ENCODE measurements at regions not wholly inside any gene's neighbourhood (a gene's known extent, or its start where the extent isn't known, plus 50 kb on each side); places are given as distances from the start of the nearest gene placed in this dataset.

DNA sequence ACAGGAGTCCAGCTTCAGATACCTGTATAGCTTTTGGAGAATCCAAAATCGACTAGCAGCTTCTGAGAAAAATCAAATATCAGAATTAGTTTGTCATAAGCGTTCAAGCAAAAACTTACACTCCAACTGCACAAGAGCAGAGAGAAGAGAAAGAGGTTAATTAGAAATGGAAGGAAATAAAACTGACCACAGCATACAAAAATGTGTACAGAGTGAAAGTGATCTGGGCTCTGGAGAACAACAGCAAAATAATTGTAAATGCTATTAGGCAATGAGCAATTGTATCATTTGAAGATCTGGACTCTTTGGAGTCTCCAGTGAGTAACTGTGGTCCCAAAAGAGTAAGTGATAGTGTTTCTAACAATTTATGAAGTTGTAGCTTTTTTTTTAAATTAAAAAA, 867.3 kb downstream of the TRIB2 start:
- FAIRE-seq (no peak), ATAC-seq (no peak), DNase-seq (ENCODE audit: extremely low read depth in 1 of 4, low spot score in 3 of 4) (no peak)
- Histone ChIP-seq H3K4me2 (ENCODE audit: insufficient read depth, low read length) (no peak overlapping the region), H3K9me1 (ENCODE audit: control insufficient read depth, insufficient read depth, low read length) (no peaks in the 10 kb centered on the region), H4K20me1 (replicated peaks; ENCODE audit: control insufficient read depth, insufficient read depth, low read length) (no peaks in the 10 kb centered on the region), H3K27me3 (ENCODE audit: control insufficient read depth in 2 of 2, insufficient read depth in 2 of 2, low read length in 2 of 2) (no peaks in the 10 kb centered on the region), H3K27ac (ENCODE audit: extremely low read depth, low read depth, low read length) (no peak overlapping the region), H2AFZ (ENCODE audit: low read depth, low read length) (no peak overlapping the region), H3K79me2 (ENCODE audit: control insufficient read depth, insufficient read depth, low read length) (no peaks in the 10 kb centered on the region), H3K9ac (ENCODE audit: insufficient read depth in 1 of 2, low read depth in 2 of 2, low read length in 2 of 2) (no peak overlapping the region), H3K9me3 (replicated peaks; ENCODE audit: control insufficient read depth, insufficient read depth, low read depth, low read length) (no peaks in the 10 kb centered on the region; the same call in 1 of the 2 replicates), H3K4me1 (replicated peaks in 1 of 2; ENCODE audit: control insufficient read depth in 2 of 2, insufficient read depth in 2 of 2, low read length in 2 of 2) (no peaks in the 10 kb centered on the region), H3K36me3 (ENCODE audit: control insufficient read depth, insufficient read depth, low read length) (no peaks in the 10 kb centered on the region), H3K4me3 (no peak overlapping the region)
- POLR2A ChIA-PET, result no interaction called here
- intact Hi-C loops (cut with micrococcal nuclease) (no loop called here), in situ Hi-C loops (cut with MboI) (no loop called here)
- 0% methylated on average over 2 of the region's 2 CpGs for WGBS (ENCODE audit: insufficient coverage, low coverage, missing lambda C conversion rate)
- BruUV-seq (replicated peaks), result no TSS peak
- CTCF ChIA-PET (ENCODE audit: low intra/inter-chr PET ratio), result no interaction called here
- TF ChIP-seq BCOR (IDR thresholded peaks at IDR 0.05) (no peak), NR2C2 (CRISPR knock-in tag; IDR thresholded peaks at IDR 0.05) (no peak), NR2C2 (tag; IDR thresholded peaks at IDR 0.05) (no peak), MAFK (IDR thresholded peaks at IDR 0.05; ENCODE audit: low read length) (no peak), MYNN (IDR thresholded peaks at IDR 0.05) (no peak), MYNN (CRISPR knock-in tag; IDR thresholded peaks at IDR 0.05) (no peak), FOXK1 (CRISPR knock-in tag; IDR thresholded peaks at IDR 0.05; ENCODE audit: borderline replicate concordance) (no peak), ZNF445 (CRISPR knock-in tag; IDR thresholded peaks at IDR 0.05; ENCODE audit: low read depth) (no peak), EP400 (IDR thresholded peaks at IDR 0.05) (no peak)
- TF ChIP-seq, protein P1, sequence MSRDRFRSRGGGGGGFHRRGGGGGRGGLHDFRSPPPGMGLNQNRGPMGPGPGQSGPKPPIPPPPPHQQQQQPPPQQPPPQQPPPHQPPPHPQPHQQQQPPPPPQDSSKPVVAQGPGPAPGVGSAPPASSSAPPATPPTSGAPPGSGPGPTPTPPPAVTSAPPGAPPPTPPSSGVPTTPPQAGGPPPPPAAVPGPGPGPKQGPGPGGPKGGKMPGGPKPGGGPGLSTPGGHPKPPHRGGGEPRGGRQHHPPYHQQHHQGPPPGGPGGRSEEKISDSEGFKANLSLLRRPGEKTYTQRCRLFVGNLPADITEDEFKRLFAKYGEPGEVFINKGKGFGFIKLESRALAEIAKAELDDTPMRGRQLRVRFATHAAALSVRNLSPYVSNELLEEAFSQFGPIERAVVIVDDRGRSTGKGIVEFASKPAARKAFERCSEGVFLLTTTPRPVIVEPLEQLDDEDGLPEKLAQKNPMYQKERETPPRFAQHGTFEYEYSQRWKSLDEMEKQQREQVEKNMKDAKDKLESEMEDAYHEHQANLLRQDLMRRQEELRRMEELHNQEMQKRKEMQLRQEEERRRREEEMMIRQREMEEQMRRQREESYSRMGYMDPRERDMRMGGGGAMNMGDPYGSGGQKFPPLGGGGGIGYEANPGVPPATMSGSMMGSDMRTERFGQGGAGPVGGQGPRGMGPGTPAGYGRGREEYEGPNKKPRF (IDR thresholded peaks at IDR 0.05; ENCODE audit: low read depth, low read length), result no peak
- TF ChIP-seq, protein P2, sequence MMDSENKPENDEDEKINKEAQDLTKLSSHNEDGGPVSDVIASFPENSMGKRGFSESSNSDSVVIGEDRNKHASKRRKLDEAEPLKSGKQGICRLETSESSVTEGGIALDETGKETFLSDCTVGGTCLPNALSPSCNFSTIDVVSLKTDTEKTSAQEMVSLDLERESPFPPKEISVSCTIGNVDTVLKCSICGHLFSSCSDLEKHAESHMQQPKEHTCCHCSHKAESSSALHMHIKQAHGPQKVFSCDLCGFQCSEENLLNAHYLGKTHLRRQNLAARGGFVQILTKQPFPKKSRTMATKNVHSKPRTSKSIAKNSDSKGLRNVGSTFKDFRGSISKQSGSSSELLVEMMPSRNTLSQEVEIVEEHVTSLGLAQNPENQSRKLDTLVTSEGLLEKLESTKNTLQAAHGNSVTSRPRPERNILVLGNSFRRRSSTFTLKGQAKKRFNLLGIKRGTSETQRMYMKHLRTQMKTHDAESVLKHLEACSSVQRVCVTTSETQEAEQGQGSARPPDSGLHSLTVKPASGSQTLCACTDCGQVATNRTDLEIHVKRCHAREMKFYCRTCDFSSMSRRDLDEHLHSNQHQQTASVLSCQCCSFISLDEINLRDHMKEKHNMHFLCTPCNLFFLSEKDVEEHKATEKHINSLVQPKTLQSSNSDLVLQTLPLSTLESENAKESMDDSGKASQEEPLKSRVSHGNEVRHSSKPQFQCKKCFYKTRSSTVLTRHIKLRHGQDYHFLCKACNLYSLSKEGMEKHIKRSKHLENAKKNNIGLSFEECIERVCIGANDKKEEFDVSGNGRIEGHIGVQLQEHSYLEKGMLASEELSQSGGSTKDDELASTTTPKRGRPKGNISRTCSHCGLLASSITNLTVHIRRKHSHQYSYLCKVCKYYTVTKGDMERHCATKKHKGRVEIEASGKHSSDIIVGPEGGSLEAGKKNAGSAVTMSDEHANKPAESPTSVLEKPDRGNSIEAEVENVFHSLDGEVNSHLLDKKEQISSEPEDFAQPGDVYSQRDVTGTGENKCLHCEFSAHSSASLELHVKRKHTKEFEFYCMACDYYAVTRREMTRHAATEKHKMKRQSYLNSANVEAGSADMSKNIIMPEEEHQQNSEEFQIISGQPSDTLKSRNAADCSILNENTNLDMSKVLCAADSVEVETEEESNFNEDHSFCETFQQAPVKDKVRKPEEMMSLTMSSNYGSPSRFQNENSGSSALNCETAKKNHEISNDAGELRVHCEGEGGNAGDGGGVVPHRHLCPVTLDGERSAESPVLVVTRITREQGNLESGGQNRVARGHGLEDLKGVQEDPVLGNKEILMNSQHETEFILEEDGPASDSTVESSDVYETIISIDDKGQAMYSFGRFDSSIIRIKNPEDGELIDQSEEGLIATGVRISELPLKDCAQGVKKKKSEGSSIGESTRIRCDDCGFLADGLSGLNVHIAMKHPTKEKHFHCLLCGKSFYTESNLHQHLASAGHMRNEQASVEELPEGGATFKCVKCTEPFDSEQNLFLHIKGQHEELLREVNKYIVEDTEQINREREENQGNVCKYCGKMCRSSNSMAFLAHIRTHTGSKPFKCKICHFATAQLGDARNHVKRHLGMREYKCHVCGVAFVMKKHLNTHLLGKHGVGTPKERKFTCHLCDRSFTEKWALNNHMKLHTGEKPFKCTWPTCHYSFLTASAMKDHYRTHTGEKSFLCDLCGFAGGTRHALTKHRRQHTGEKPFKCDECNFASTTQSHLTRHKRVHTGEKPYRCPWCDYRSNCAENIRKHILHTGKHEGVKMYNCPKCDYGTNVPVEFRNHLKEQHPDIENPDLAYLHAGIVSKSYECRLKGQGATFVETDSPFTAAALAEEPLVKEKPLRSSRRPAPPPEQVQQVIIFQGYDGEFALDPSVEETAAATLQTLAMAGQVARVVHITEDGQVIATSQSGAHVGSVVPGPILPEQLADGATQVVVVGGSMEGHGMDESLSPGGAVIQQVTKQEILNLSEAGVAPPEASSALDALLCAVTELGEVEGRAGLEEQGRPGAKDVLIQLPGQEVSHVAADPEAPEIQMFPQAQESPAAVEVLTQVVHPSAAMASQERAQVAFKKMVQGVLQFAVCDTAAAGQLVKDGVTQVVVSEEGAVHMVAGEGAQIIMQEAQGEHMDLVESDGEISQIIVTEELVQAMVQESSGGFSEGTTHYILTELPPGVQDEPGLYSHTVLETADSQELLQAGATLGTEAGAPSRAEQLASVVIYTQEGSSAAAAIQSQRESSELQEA (IDR thresholded peaks at IDR 0.05; ENCODE audit: low read depth), result no peak
- TF ChIP-seq, protein P3, sequence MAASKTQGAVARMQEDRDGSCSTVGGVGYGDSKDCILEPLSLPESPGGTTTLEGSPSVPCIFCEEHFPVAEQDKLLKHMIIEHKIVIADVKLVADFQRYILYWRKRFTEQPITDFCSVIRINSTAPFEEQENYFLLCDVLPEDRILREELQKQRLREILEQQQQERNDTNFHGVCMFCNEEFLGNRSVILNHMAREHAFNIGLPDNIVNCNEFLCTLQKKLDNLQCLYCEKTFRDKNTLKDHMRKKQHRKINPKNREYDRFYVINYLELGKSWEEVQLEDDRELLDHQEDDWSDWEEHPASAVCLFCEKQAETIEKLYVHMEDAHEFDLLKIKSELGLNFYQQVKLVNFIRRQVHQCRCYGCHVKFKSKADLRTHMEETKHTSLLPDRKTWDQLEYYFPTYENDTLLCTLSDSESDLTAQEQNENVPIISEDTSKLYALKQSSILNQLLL (CRISPR knock-in tag; IDR thresholded peaks at IDR 0.05; ENCODE audit: borderline replicate concordance), result no peak
- TF ChIP-seq, protein P4, sequence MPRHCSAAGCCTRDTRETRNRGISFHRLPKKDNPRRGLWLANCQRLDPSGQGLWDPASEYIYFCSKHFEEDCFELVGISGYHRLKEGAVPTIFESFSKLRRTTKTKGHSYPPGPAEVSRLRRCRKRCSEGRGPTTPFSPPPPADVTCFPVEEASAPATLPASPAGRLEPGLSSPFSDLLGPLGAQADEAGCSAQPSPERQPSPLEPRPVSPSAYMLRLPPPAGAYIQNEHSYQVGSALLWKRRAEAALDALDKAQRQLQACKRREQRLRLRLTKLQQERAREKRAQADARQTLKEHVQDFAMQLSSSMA (CRISPR knock-in tag; IDR thresholded peaks at IDR 0.05), result no peak
